Sigmoid colon (tissue), 4 donors: ENCODE measurements at regions not wholly inside any gene's neighbourhood (a gene's known extent, or its start where the extent isn't known, plus 50 kb on each side); places are given as distances from the start of the nearest gene placed in this dataset.

Source experiments
- EP300 ChIP-seq, 4 donors: sonication (generic); formaldehyde crosslinking; IDR thresholded peaks; one replicate each; pipeline ENCODE4 v1.6.1; 2017; ENCODE audit warnings: antibody characterized with exemption in 4 of 4
- POLR2A ChIP-seq, 2 donors: fragments of 450-650 bp; IDR thresholded peaks; one replicate each; pipeline ENCODE4 v1.6.1; 2016; ENCODE audit warnings: antibody characterized with exemption in 2 of 2, mild to moderate bottlenecking in 2 of 2, moderate library complexity in 2 of 2
- TF ChIP-seq, protein P1 (sequence below), 4 experiments: fragments of 450-650 bp in 3 of 4; fragments of 200-600 bp in 1 of 4; IDR thresholded peaks; one replicate each; pipeline ENCODE4 v1.5.1; 2016 to 2019; ENCODE audit warnings: antibody characterized with exemption in 4 of 4, mild to moderate bottlenecking in 3 of 4, moderate library complexity in 2 of 4

DNA sequence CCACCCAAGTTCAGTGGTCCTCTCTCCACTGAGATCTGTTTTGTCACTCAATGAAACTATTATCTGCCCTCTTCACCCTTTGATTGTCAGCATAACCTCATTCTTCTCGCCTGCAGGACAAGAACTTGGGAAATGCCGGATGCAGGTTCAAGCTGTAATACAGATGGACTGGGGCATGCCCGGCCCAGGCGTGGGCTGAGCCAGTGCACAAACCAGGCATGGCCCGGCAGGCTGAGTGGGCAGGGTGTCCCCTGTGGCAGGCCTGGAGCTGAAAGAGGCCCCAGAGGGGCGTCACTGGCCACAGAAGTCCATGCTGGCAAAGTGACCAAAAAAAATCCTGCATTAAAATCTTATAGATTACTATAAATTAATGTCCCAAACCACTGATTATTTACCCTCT is 638.9 kb upstream of the EPHA6 start:
- no peak for TF ChIP-seq POLR2A (IDR thresholded peaks at IDR 0.05)
- TF ChIP-seq, protein P1, sequence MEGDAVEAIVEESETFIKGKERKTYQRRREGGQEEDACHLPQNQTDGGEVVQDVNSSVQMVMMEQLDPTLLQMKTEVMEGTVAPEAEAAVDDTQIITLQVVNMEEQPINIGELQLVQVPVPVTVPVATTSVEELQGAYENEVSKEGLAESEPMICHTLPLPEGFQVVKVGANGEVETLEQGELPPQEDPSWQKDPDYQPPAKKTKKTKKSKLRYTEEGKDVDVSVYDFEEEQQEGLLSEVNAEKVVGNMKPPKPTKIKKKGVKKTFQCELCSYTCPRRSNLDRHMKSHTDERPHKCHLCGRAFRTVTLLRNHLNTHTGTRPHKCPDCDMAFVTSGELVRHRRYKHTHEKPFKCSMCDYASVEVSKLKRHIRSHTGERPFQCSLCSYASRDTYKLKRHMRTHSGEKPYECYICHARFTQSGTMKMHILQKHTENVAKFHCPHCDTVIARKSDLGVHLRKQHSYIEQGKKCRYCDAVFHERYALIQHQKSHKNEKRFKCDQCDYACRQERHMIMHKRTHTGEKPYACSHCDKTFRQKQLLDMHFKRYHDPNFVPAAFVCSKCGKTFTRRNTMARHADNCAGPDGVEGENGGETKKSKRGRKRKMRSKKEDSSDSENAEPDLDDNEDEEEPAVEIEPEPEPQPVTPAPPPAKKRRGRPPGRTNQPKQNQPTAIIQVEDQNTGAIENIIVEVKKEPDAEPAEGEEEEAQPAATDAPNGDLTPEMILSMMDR (IDR thresholded peaks at IDR 0.05) = no peak
- no peak for TF ChIP-seq EP300 (IDR thresholded peaks at IDR 0.05)
